ENCODE measurements at regions not wholly inside any gene's neighbourhood (a gene's known extent, or its start where the extent isn't known, plus 50 kb on each side); places are given as distances from the start of the nearest gene placed in this dataset.
"Not testable (repeated sequence)": the region's sequence is repeated elsewhere in the genome, so short reads cannot be mapped to it uniquely, and the experiment has no call there.

DNA sequence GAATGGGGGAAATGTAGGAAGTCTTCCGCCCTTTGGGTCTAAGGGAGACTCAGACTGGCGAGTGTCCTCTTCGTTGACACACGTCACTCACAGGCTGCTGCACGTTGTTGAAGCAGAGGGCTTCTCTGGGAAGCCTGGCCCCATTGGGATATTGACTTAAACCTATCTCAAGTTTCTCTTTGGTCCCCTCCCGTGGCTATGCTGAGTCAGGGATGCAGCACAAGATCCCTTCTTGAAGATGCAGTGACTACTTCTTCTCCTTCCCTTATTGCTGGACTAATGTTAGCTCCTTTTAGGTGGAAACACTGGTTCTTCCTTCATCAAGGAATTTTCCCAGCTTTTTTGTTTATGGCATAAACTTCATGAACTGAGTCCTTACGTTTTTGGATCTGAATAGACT lies 89.8 kb upstream of the CCDC71L start:
- no peak for DNase-seq

DNA sequence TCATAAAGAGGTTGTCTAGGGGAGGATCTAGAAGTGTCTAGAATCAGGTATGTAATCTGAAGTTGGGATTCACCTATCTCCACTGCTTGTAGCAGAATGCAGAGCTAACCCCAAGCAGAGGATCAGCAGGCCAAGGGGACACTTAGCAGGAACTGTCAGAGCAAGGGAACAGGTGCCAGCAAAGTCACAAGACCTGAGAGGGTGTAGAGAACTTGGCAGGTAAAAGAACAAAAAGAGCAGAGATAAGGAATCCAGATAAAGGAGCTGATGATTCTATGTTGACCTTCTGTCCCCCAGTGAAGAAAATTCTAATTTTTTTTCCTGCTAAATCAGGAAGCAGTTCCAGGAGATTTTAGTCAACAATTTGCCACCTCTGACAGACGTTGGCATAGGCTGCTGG lies 91.4 kb upstream of the CCDC71L start:
- no peak for DNase-seq

GRCh38 chr7:106755024-106755423 lies 94.1 kb upstream of the CCDC71L start:
- DNase-seq, result not testable (repeated sequence)

GRCh38 chr7:106755641-106756040 lies 94.7 kb upstream of the CCDC71L start:
- no peak for DNase-seq

DNA sequence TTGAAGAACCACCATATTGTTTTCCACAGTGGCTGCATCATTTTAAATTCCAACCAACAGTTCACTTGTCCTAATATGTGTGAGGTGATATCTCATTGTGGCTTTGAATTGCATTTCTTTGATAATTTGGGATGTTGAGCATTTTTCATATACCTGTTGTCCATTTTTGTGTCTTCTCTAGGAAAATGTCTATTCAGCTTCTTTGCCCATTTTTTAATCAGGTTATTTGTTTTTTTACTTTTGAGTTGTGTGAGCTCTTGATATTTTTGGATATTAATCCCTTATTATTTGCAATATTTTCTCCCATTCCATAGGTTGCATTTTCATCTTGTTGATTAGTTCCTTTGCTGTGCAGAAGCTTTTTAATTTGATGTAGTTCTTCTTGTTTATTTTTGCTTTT lies 95.1 kb upstream of the CCDC71L start:
- no peak for DNase-seq

- DNase-seq, result no peak
These were observed 95.9 kb upstream of the CCDC71L start for GRCh38 chr7:106756884-106757283.

DNA sequence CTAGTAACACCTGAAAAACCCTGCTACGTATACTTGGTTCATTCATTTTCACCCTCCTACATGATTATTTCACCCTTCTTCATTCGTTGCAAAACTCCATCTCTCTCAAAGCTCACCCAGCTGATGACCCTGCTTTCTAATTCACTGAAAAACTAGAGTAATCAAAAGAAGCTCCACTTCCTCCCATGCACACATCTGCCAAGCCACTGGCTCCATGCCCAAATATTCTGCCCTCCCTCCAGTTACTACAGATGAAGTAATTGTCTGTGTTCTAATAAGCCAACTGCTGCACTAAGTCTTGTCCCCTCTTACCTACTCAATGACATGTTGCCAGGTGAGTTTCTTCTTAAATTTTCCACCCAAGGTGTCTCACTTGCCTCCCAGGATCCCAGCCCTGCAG lies 96.9 kb upstream of the CCDC71L start:
- no peak for DNase-seq

GRCh38 chr7:106762845-106763244 lies 101.9 kb upstream of the CCDC71L start:
- DNase-seq, result not testable (repeated sequence)

GRCh38 chr7:106763717-106764116 lies 101.4 kb upstream of the PIK3CG start:
- DNase-seq, result no peak

DNA sequence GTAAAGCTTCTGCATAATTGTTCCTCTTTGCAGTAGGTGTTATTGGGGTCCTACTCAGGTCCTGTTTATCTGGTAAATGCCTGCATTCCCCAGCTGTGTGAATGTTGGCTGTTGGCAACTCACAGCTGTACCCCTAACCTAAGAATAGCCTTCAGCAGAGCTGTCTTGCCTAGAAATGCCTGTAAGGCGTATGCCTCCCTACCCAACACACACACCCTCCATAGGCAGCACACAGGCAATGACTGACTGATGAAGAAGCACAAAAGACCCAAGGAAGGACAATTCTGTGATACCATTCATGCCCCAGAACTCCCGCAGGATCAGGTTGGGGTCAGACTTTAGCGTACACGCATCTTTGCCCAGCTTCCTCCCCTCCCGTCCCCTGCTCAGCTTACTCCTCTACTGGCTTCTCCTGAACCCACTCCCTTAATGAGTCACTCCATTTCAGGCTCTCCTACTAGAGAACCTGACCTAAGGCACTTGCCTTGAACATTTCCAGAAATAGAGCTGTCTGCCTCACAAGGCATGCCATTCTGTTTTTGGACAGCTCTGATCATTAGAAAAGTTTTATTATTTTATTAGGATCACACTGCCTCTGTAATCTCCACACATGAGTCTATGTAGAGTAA lies 99.2 kb upstream of the PIK3CG start:
- no peak for DNase-seq

DNA sequence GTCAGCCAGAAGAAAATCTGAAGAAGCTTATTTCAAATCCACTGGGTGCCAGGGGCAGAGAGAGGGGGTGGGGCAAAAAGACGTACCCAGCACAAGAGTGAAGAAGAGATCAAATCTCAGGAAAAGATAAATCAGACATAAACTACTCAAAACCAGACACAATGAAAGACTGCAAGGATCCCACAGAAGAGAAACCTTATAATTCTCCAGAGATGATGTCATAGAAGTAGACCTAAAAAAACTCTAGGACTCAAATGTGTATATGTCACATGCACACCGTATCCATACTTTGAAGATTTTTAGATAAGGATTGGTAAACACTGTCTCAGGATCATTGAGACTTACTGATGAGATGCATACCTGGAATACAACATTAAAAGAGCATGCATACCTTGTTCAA lies 98.5 kb upstream of the PIK3CG start:
- no peak for DNase-seq

DNA sequence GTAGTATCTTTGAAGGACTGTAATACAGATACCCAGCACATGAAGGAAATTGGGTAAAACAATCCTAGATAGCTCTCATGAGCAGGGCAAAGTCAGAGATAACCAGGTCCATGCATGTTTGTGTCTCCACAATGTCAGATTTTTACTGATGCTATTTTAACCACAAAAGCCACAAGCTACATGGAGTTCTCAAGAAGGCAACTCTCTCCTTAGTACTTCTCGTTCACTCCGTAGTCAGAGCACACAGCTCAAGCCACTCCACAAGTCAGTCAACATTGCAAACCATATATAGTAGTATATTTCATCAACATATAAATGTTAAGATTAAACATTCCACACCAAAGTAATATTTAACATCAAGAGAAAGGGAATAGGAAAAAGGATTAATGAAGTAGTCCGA lies 98.0 kb upstream of the PIK3CG start:
- DNase-seq, result no peak

- no peak for DNase-seq
These were observed 97.4 kb upstream of the PIK3CG start for GRCh38 chr7:106767498-106768323.

- no peak for DNase-seq
These were observed 96.7 kb upstream of the PIK3CG start for GRCh38 chr7:106768324-106768751.

DNA sequence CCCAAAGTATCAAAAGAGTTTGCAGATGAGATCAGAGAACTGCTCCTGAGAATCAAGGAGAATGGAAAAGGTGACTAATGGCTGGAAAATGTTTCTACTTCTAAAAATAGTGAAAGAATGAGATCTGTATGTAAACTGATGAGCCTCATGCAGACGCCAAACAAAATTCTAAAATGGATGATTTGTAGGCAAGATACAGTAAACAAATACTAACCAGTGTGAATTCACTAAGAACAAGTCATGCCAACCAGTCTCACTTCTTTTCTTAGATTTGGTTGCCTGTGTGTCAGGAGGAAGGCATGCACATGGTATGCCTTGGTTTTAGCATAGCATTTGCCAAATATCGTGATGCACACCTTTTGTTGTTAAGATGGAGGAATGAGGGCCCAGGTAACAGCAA lies 94.9 kb upstream of the PIK3CG start:
- DNase-seq, result no peak

- DNase-seq, result no peak
These were observed 92.4 kb upstream of the PIK3CG start for GRCh38 chr7:106772655-106773108.

GRCh38 chr7:106773228-106773627 lies 91.9 kb upstream of the PIK3CG start:
- DNase-seq, result no peak

DNA sequence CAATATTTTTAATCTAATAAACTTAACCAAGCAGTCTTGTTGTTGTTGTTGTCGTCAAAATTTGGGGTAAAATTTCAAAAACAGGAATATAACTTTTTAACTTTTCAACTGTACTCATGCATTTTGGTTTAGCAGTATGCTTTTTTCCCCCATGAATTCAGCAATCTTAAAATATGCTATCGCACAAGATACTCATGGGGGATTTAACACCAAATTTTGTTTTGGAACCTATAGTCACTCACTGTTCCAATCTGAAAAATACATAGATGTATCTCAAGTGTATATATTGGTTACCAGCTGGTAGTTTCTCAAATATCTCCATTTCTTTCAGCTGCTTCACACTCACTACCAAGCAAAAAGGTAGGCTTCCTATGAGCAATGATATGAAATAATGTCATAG lies 91.4 kb upstream of the PIK3CG start:
- DNase-seq, result no peak

- DNase-seq, result no peak
These were observed 90.8 kb upstream of the PIK3CG start for GRCh38 chr7:106774213-106774767.

- no peak for DNase-seq
These were observed 90.1 kb upstream of the PIK3CG start for GRCh38 chr7:106774768-106775551.

GRCh38 chr7:106775552-106775936 lies 89.5 kb upstream of the PIK3CG start:
- no peak for DNase-seq

- DNase-seq, result no peak
These were observed 89.0 kb upstream of the PIK3CG start for GRCh38 chr7:106775975-106776607.
